Sigmoid colon (tissue), 6 donors: ENCODE measurements at regions not wholly inside any gene's neighbourhood (a gene's known extent, or its start where the extent isn't known, plus 50 kb on each side); places are given as distances from the start of the nearest gene placed in this dataset.
A peak's percentile ranks its signal among the peaks of the same experiment; 100 is the strongest.

Experiments used
- DNase-seq: peaks from one replicate; pipeline ENCODE4 v3.0.0-alpha.2; 2019
- H3K27ac ChIP-seq, 4 donors: fragments of 200-600 bp; sonication (generic); one replicate each; pipeline ENCODE4 v1.5.1; 2016 to 2019; ENCODE audit warnings: mild to moderate bottlenecking in 1 of 4
- H3K27me3 ChIP-seq, 3 donors: fragments of 200-600 bp; sonication (generic); one replicate each; pipeline ENCODE4 v1.5.1; 2019; ENCODE audit warnings: mild to moderate bottlenecking in 1 of 3
- H3K36me3 ChIP-seq, 4 donors: fragments of 200-600 bp; sonication (generic); one replicate each; pipeline ENCODE4 v1.5.1; 2016 to 2019
- H3K4me1 ChIP-seq, 4 donors: fragments of 200-600 bp; sonication (generic); one replicate each; pipeline ENCODE4 v1.5.1; 2017 to 2019
- H3K4me3 ChIP-seq, 4 donors: fragments of 200-600 bp; sonication (generic); one replicate each; pipeline ENCODE4 v1.5.1; 2017 to 2019; ENCODE audit warnings: mild to moderate bottlenecking in 2 of 4, moderate library complexity in 1 of 4
- H3K9me3 ChIP-seq, 4 donors: fragments of 200-600 bp in 3 of 4; sonication (generic) in 3 of 4; one replicate each; pipeline versions ENCODE4 v1.5.1 to v1.6.1; 2013 to 2019
- CTCF ChIP-seq, 4 experiments: fragments of 450-650 bp in 3 of 4; fragments of 200-600 bp in 1 of 4; IDR thresholded peaks; one replicate each; pipeline ENCODE4 v1.5.1; 2016 to 2019; ENCODE audit warnings: antibody characterized with exemption in 4 of 4, mild to moderate bottlenecking in 3 of 4, moderate library complexity in 2 of 4
- EP300 ChIP-seq, 4 donors: sonication (generic); formaldehyde crosslinking; IDR thresholded peaks; one replicate each; pipeline ENCODE4 v1.6.1; 2017; ENCODE audit warnings: antibody characterized with exemption in 4 of 4
- POLR2A ChIP-seq, 2 donors: fragments of 450-650 bp; IDR thresholded peaks; one replicate each; pipeline ENCODE4 v1.6.1; 2016; ENCODE audit warnings: antibody characterized with exemption in 2 of 2, mild to moderate bottlenecking in 2 of 2, moderate library complexity in 2 of 2
- POLR2AphosphoS5 ChIP-seq, 4 donors: sonication (generic); formaldehyde crosslinking; IDR thresholded peaks; one replicate each; pipeline ENCODE4 v1.6.1; 2017; ENCODE audit warnings: antibody characterized with exemption in 4 of 4
- WGBS, 2 donors: extraction: QIAGEN DNeasy Blood & Tissue Kit; methylation state at CpG; one replicate each; pipeline ENCODE4 v1.1.7; 2013; 5-methylcytosine and 5-hydroxymethylcytosine counted together
- intact Hi-C: fragments of 100-400 bp; cut with DNase I; formaldehyde crosslinking; loops from one replicate; pipeline ENCODE4 v1.15.1; 2023
- donor health status: healthy with polysubstance abuse.
- donor health status: healthy.

- intact Hi-C loops = no loop called here
- Histone ChIP-seq H3K4me3 (no peak overlapping the region), H3K27ac (no peak overlapping the region), H3K9me3 (no peaks in the 10 kb centered on the region), H3K4me1 (no peaks in the 10 kb centered on the region), H3K36me3 (no peaks in the 10 kb centered on the region), H3K27me3 (peaks cover 0 to 29% (median 4%) of the 10 kb centered on the region in 3 donors)
- WGBS, 2 donors = 36 to 43% methylated on average over 14 of the region's 14 CpGs
- TF ChIP-seq POLR2A (IDR thresholded peaks at IDR 0.05) (no peak), EP300 (IDR thresholded peaks at IDR 0.05) (no peak), POLR2AphosphoS5 (IDR thresholded peaks at IDR 0.05) (no peak), CTCF (IDR thresholded peaks at IDR 0.05) (peak; percentile 41 to 84 (median 59))
- no peak for DNase-seq
Measured at GRCh38 chr1:36650200-36651065, 167.7 kb upstream of the CSF3R start.

GRCh38 chr1:36645867-36646266, 163.2 kb upstream of the CSF3R start:
- no peak overlapping the region for H3K27ac ChIP-seq
- peaks cover 0 to 26% (median 2%) of the 10 kb centered on the region in 3 donors for H3K27me3 ChIP-seq
- no peaks in the 10 kb centered on the region for H3K36me3 ChIP-seq
- intact Hi-C loops = no loop called here
- TF ChIP-seq EP300 (IDR thresholded peaks at IDR 0.05) = no peak
- no peak for TF ChIP-seq CTCF (IDR thresholded peaks at IDR 0.05)
- no peak for TF ChIP-seq POLR2AphosphoS5 (IDR thresholded peaks at IDR 0.05)
- TF ChIP-seq POLR2A (IDR thresholded peaks at IDR 0.05) = no peak
- DNase-seq = no peak
- no peaks in the 10 kb centered on the region for H3K4me1 ChIP-seq
- no peak overlapping the region for H3K4me3 ChIP-seq
- WGBS, 2 donors = 77 to 81% methylated on average over 10 of the region's 10 CpGs
- no peaks in the 10 kb centered on the region for H3K9me3 ChIP-seq

- no peak for DNase-seq
- intact Hi-C loops = no loop called here
- H3K27ac ChIP-seq = no peak overlapping the region
- H3K27me3 ChIP-seq = peaks cover 0 to 18% (median 0%) of the 10 kb centered on the region in 3 donors
- WGBS, 2 donors = 79 to 88% methylated on average over 7 of the region's 7 CpGs
- H3K36me3 ChIP-seq = no peaks in the 10 kb centered on the region
- H3K9me3 ChIP-seq = no peaks in the 10 kb centered on the region
- no peak for TF ChIP-seq CTCF (IDR thresholded peaks at IDR 0.05)
- no peak for TF ChIP-seq POLR2A (IDR thresholded peaks at IDR 0.05)
- no peak for TF ChIP-seq POLR2AphosphoS5 (IDR thresholded peaks at IDR 0.05)
- TF ChIP-seq EP300 (IDR thresholded peaks at IDR 0.05) = no peak
- H3K4me1 ChIP-seq = no peaks in the 10 kb centered on the region
- H3K4me3 ChIP-seq = no peak overlapping the region
Measured at GRCh38 chr1:36644556-36644955, 161.8 kb upstream of the CSF3R start.

GRCh38 chr1:36643371-36644270, 160.9 kb upstream of the CSF3R start:
- Histone ChIP-seq H3K4me3 (no peak overlapping the region), H3K9me3 (no peaks in the 10 kb centered on the region), H3K36me3 (no peaks in the 10 kb centered on the region), H3K27ac (no peak overlapping the region), H3K27me3 (peaks cover 0 to 13% (median 0%) of the 10 kb centered on the region in 3 donors), H3K4me1 (no peaks in the 10 kb centered on the region)
- 71 to 78% methylated on average over 13 of the region's 13 CpGs for WGBS, 2 donors
- no peak for TF ChIP-seq POLR2AphosphoS5 (IDR thresholded peaks at IDR 0.05)
- no peak for TF ChIP-seq CTCF (IDR thresholded peaks at IDR 0.05)
- TF ChIP-seq EP300 (IDR thresholded peaks at IDR 0.05) = no peak
- no peak for TF ChIP-seq POLR2A (IDR thresholded peaks at IDR 0.05)
- DNase-seq = no peak
- intact Hi-C loops = no loop called here
